HEK293 (cell line): ENCODE measurements at regions not wholly inside any gene's neighbourhood (a gene's known extent, or its start where the extent isn't known, plus 50 kb on each side); places are given as distances from the start of the nearest gene placed in this dataset.

Experiments used
- CTCF ChIA-PET: fragments of 350-600 bp; formaldehyde crosslinking; extraction: SDS; loops from one replicate; lab custom pipeline; 2021; ENCODE audit warnings: antibody characterized with exemption; lab: Yijun Ruan, JAX
- POLR2A ChIA-PET: fragments of 300-600 bp; formaldehyde crosslinking; extraction: SDS; loops from one replicate; lab custom pipeline; 2020; ENCODE audit warnings: antibody characterized with exemption, inconsistent platforms; lab: Yijun Ruan, JAX
- H3K27ac ChIP-seq: fragments of 200-500 bp; sonication (Bioruptor generic); 2 replicates; pipeline ENCODE4 v1.5.1; 2014; ENCODE audit warnings: low read depth, low read length, control low read depth, inconsistent platforms; ENCODE audit errors: extremely low read depth
- H3K36me3 ChIP-seq, 2 experiments: fragments of 200-500 bp in 1 of 2; sonication (Bioruptor generic) in 1 of 2; 1 replicate in 1 of 2; 2 replicates in 1 of 2; pipeline ENCODE4 v1.5.1; 2014 to 2017; ENCODE audit warnings: inconsistent platforms in 2 of 2, low read length in 2 of 2; ENCODE audit not compliant: control insufficient read depth in 2 of 2, insufficient read depth in 1 of 2
- H3K4me1 ChIP-seq: fragments of 200-500 bp; sonication (Bioruptor generic); 2 replicates; pipeline ENCODE4 v1.5.1; 2014; ENCODE audit warnings: mild to moderate bottlenecking, low read length, inconsistent platforms; ENCODE audit not compliant: control insufficient read depth, insufficient read depth
- H3K4me3 ChIP-seq: 2 replicates; pipeline ENCODE4 v1.5.1; 2011; ENCODE audit warnings: low read depth, mild to moderate bottlenecking, control low read depth, low read length, moderate library complexity
- H3K9me3 ChIP-seq: fragments of 200-500 bp; sonication (Bioruptor generic); 2 replicates; pipeline ENCODE4 v1.5.1; 2014; ENCODE audit warnings: low read depth, low read length, inconsistent platforms; ENCODE audit not compliant: control insufficient read depth, insufficient read depth
- BCL6B ChIP-seq: fragments of 450-650 bp; formaldehyde crosslinking; IDR thresholded peaks from 2 replicates; pipeline ENCODE4 v1.5.1; 2017; ENCODE audit warnings: missing biosample characterization, missing genetic modification characterization
- EGR2 ChIP-seq: fragments of 450-650 bp; formaldehyde crosslinking; IDR thresholded peaks from 2 replicates; pipeline ENCODE4 v1.5.1; 2016; ENCODE audit warnings: low read depth, missing biosample characterization, missing genetic modification characterization
- GLIS1 ChIP-seq: fragments of 450-650 bp; formaldehyde crosslinking; IDR thresholded peaks from 2 replicates; pipeline ENCODE4 v1.5.1; 2016; ENCODE audit warnings: missing biosample characterization, missing genetic modification characterization
- INSM2 ChIP-seq: fragments of 450-650 bp; formaldehyde crosslinking; IDR thresholded peaks from 2 replicates; pipeline ENCODE4 v1.5.1; 2016; ENCODE audit warnings: missing biosample characterization, missing genetic modification characterization
- OVOL3 ChIP-seq: fragments of 450-650 bp; formaldehyde crosslinking; IDR thresholded peaks from 2 replicates; pipeline ENCODE4 v1.5.1; 2016; ENCODE audit warnings: missing biosample characterization, missing genetic modification characterization
- SALL2 ChIP-seq: fragments of 450-650 bp; formaldehyde crosslinking; IDR thresholded peaks from 2 replicates; pipeline ENCODE4 v1.5.0; 2017; ENCODE audit warnings: missing biosample characterization, mild to moderate bottlenecking, missing genetic modification characterization, borderline replicate concordance
- ZBTB21 ChIP-seq: fragments of 450-650 bp; formaldehyde crosslinking; IDR thresholded peaks from 2 replicates; pipeline ENCODE4 v1.5.1; 2017; ENCODE audit warnings: missing biosample characterization, missing genetic modification characterization
- ZBTB8A ChIP-seq: fragments of 450-650 bp; formaldehyde crosslinking; IDR thresholded peaks from 2 replicates; pipeline ENCODE4 v1.5.1; 2016; ENCODE audit warnings: missing biosample characterization, missing genetic modification characterization
- ZEB2 ChIP-seq: fragments of 450-650 bp; formaldehyde crosslinking; IDR thresholded peaks from 2 replicates; pipeline ENCODE4 v1.5.1; 2016; ENCODE audit warnings: missing biosample characterization, missing genetic modification characterization
- ZIC2 ChIP-seq: fragments of 450-650 bp; formaldehyde crosslinking; IDR thresholded peaks from 2 replicates; pipeline ENCODE4 v1.5.1; 2016; ENCODE audit warnings: missing biosample characterization, missing genetic modification characterization
- ZNF157 ChIP-seq: fragments of 450-650 bp; formaldehyde crosslinking; IDR thresholded peaks from 2 replicates; pipeline ENCODE4 v1.5.1; 2016; ENCODE audit warnings: missing biosample characterization, missing genetic modification characterization
- ZNF19 ChIP-seq: fragments of 450-650 bp; formaldehyde crosslinking; IDR thresholded peaks from 2 replicates; pipeline ENCODE4; 2016; ENCODE audit warnings: missing biosample characterization, missing genetic modification characterization, low read depth
- ZNF223 ChIP-seq: fragments of 450-650 bp; formaldehyde crosslinking; IDR thresholded peaks from 2 replicates; pipeline ENCODE4 v1.5.1; 2016; ENCODE audit warnings: missing biosample characterization, missing genetic modification characterization
- ZNF248 ChIP-seq: fragments of 450-650 bp; formaldehyde crosslinking; IDR thresholded peaks from 2 replicates; pipeline ENCODE4 v1.5.1; 2017; ENCODE audit warnings: missing biosample characterization, missing genetic modification characterization
- ZNF394 ChIP-seq: fragments of 450-650 bp; formaldehyde crosslinking; IDR thresholded peaks from 2 replicates; pipeline ENCODE4 v1.5.1; 2016; ENCODE audit warnings: missing biosample characterization, missing genetic modification characterization, mild to moderate bottlenecking, moderate library complexity, borderline replicate concordance
- ZNF473 ChIP-seq: fragments of 450-650 bp; formaldehyde crosslinking; IDR thresholded peaks from 2 replicates; pipeline ENCODE4 v1.5.1; 2017; ENCODE audit warnings: missing biosample characterization, missing genetic modification characterization
- ZNF488 ChIP-seq: fragments of 450-650 bp; formaldehyde crosslinking; IDR thresholded peaks from 2 replicates; pipeline ENCODE4 v1.5.1; 2016; ENCODE audit warnings: missing biosample characterization, missing genetic modification characterization
- ZNF501 ChIP-seq: fragments of 450-650 bp; formaldehyde crosslinking; IDR thresholded peaks from 2 replicates; pipeline ENCODE4 v1.5.1; 2016; ENCODE audit warnings: missing biosample characterization, missing genetic modification characterization
- ZNF530 ChIP-seq: fragments of 450-650 bp; formaldehyde crosslinking; IDR thresholded peaks from 2 replicates; pipeline ENCODE4 v1.5.1; 2016; ENCODE audit warnings: low read depth, missing biosample characterization, missing genetic modification characterization
- ZNF555 ChIP-seq: fragments of 450-650 bp; formaldehyde crosslinking; conservative IDR thresholded peaks from 2 replicates; pipeline ENCODE4 v1.5.1; 2017; ENCODE audit warnings: missing biosample characterization, mild to moderate bottlenecking, missing genetic modification characterization, inconsistent platforms
- ZNF621 ChIP-seq: fragments of 450-650 bp; formaldehyde crosslinking; IDR thresholded peaks from 2 replicates; pipeline ENCODE4 v1.5.1; 2017; ENCODE audit warnings: missing biosample characterization, missing genetic modification characterization
- ZNF654 ChIP-seq: fragments of 450-650 bp; formaldehyde crosslinking; IDR thresholded peaks from 2 replicates; pipeline ENCODE4 v1.5.1; 2016; ENCODE audit warnings: low read depth, missing biosample characterization, missing genetic modification characterization
- ZNF704 ChIP-seq: fragments of 450-650 bp; formaldehyde crosslinking; IDR thresholded peaks from 2 replicates; pipeline ENCODE4 v1.5.1; 2016; ENCODE audit warnings: missing biosample characterization, missing genetic modification characterization
- ZNF76 ChIP-seq: fragments of 450-650 bp; formaldehyde crosslinking; IDR thresholded peaks from 2 replicates; pipeline ENCODE4; 2016; ENCODE audit warnings: low read depth, missing biosample characterization, missing genetic modification characterization, borderline replicate concordance
- ZNF785 ChIP-seq: fragments of 450-650 bp; formaldehyde crosslinking; IDR thresholded peaks from 2 replicates; pipeline ENCODE4 v1.5.1; 2016; ENCODE audit warnings: missing biosample characterization, missing genetic modification characterization
- ZNF830 ChIP-seq: fragments of 450-650 bp; IDR thresholded peaks from 2 replicates; pipeline ENCODE4 v1.5.0; 2018; ENCODE audit warnings: missing biosample characterization, missing genetic modification characterization, low read depth, mild to moderate bottlenecking, moderate library complexity
- ZNF843 ChIP-seq: fragments of 450-650 bp; formaldehyde crosslinking; IDR thresholded peaks from 2 replicates; pipeline ENCODE4 v1.5.1; 2016; ENCODE audit warnings: missing biosample characterization, missing genetic modification characterization
- ZSCAN16 ChIP-seq: fragments of 450-650 bp; formaldehyde crosslinking; IDR thresholded peaks from 2 replicates; pipeline ENCODE4 v1.5.1; 2016; ENCODE audit warnings: missing biosample characterization, missing genetic modification characterization

GRCh38 chr6:137683916-137684315 lies 183.1 kb upstream of the TNFAIP3 start:
- no peak for TF ChIP-seq OVOL3 (tag by site-specific recombination)
- no peak for TF ChIP-seq ZNF785 (tag by site-specific recombination)
- TF ChIP-seq ZNF830 (tag by site-specific recombination): no peak
- TF ChIP-seq ZNF19 (tag by site-specific recombination): no peak
- no peak for TF ChIP-seq SALL2 (tag by site-specific recombination)
- TF ChIP-seq INSM2 (tag by site-specific recombination): no peak
- TF ChIP-seq ZNF501 (tag by site-specific recombination): no peak
- TF ChIP-seq ZNF76 (tag by site-specific recombination): no peak
- TF ChIP-seq EGR2 (tag by site-specific recombination): no peak
- no peak for TF ChIP-seq ZIC2 (tag by site-specific recombination)
- TF ChIP-seq ZNF157 (tag by site-specific recombination): no peak
- no peak for TF ChIP-seq ZNF394 (tag by site-specific recombination)
- TF ChIP-seq ZNF654: no peak
- TF ChIP-seq ZEB2 (tag by site-specific recombination): no peak
- TF ChIP-seq GLIS1: no peak
- ChIA-PET POLR2A (no interaction called here), CTCF (no interaction called here)
- Histone ChIP-seq H3K27ac (no peak overlapping the region), H3K4me3 (no peak overlapping the region), H3K4me1 (no peaks in the 10 kb centered on the region), H3K9me3 (no peaks in the 10 kb centered on the region), H3K36me3 (no peaks in the 10 kb centered on the region)

- no peak for TF ChIP-seq ZNF223 (tag by site-specific recombination)
- no peak for TF ChIP-seq ZNF704 (tag by site-specific recombination)
- TF ChIP-seq ZSCAN16 (tag by site-specific recombination): no peak
- POLR2A ChIA-PET: no interaction called here
- Histone ChIP-seq H3K27ac (no peak overlapping the region), H3K9me3 (no peaks in the 10 kb centered on the region), H3K36me3 (no peaks in the 10 kb centered on the region), H3K4me3 (no peak overlapping the region), H3K4me1 (no peaks in the 10 kb centered on the region)
- CTCF ChIA-PET: interaction anchor here (0.6 to 1.2 kb wide), 3 partner anchors 22 to 423 kb away, joined by 3 to 4 read pairs (median 3); no protein-coding TSS in a partner anchor
Observed at GRCh38 chr6:137685798-137686375, 181.2 kb upstream of the TNFAIP3 start.

- ChIA-PET CTCF (interaction anchor here (0.5 to 2.1 kb wide), 6 partner anchors 11 to 491 kb away, joined by 3 to 6 read pairs (median 4); no protein-coding TSS in a partner anchor), POLR2A (no interaction called here)
- Histone ChIP-seq H3K9me3 (no peaks in the 10 kb centered on the region), H3K4me1 (no peaks in the 10 kb centered on the region), H3K27ac (no peak overlapping the region), H3K4me3 (no peak overlapping the region), H3K36me3 (no peaks in the 10 kb centered on the region)
- TF ChIP-seq ZNF488 (no peak), OVOL3 (tag by site-specific recombination) (no peak), ZBTB21 (no peak), ZNF530 (tag by site-specific recombination) (no peak), ZNF248 (tag by site-specific recombination) (no peak), ZBTB8A (no peak), ZNF621 (no peak), ZNF843 (tag by site-specific recombination) (no peak), BCL6B (tag by site-specific recombination) (no peak), GLIS1 (no peak), ZNF473 (tag by site-specific recombination) (no peak), ZNF555 (tag by site-specific recombination) (no peak)
Observed at GRCh38 chr6:137687818-137688217, 179.2 kb upstream of the TNFAIP3 start.
